SH-SY5Y (cell line): ENCODE measurements at regions not wholly inside any gene's neighbourhood (a gene's known extent, or its start where the extent isn't known, plus 50 kb on each side); places are given as distances from the start of the nearest gene placed in this dataset.

Experiments used
- GATA2 ChIP-seq: IDR thresholded peaks from 2 replicates; pipeline ENCODE4 v1.6.1; 2011; ENCODE audit warnings: mild to moderate bottlenecking, low read depth, low read length
- GATA3 ChIP-seq: IDR thresholded peaks from 2 replicates; pipeline ENCODE4 v1.6.1; 2011; ENCODE audit warnings: low read depth, mild to moderate bottlenecking, low read length, moderate library complexity

DNA sequence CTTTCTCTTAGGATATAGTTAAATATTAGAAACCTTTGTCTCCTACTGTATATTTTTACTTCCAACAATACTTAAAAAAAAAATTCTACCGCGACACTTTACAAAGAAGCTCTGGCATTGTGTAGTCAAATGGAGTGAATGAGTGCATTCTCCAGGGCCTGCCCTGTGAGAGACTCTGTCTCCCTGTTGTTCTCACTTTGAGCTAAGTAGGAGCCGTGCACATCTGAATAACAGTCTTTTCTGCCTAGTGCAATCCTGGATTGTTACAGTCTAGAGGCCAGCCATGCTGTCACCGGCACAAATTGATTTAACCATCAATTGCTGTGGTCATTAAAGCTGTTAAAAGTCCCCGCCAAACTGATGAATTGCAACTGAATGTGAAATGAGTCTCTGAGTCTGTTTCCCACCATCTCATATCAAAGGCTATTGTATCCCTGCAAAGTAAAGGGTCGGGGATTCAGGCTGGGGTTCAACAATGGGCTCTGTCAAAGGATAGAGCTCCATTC, 156.0 kb downstream of the RFPL4B start:
- TF ChIP-seq GATA2 (no peak), GATA3 (no peak)
